Mucosa of descending colon (tissue), 3 donors: ENCODE measurements at regions not wholly inside any gene's neighbourhood (a gene's known extent, or its start where the extent isn't known, plus 50 kb on each side); places are given as distances from the start of the nearest gene placed in this dataset.

Source experiments
- ATAC-seq: fragments of 200-7000 bp; cut with Tn5 transposase; one replicate; pipeline ENCODE4 v1.9.1; 2020; ENCODE audit warnings: mild to moderate bottlenecking, moderate library complexity
- DNase-seq, 3 donors: peaks; one replicate each; pipeline ENCODE4 v3.0.0-alpha.2; 2020
- H3K36me3 ChIP-seq: fragments of 200-600 bp; one replicate; pipeline ENCODE4 v1.8.0; 2021; ENCODE audit warnings: low read depth, mild to moderate bottlenecking
- H3K4me1 ChIP-seq: fragments of 200-600 bp; one replicate; pipeline ENCODE4 v1.8.0; 2021; ENCODE audit warnings: low read depth, mild to moderate bottlenecking
- H3K4me3 ChIP-seq: fragments of 200-600 bp; one replicate; pipeline ENCODE4 v1.8.0; 2021; ENCODE audit warnings: mild to moderate bottlenecking
- H3K9me3 ChIP-seq: fragments of 200-600 bp; one replicate; pipeline ENCODE4 v1.8.0; 2021; ENCODE audit warnings: mild to moderate bottlenecking
- CTCF ChIP-seq: fragments of 200-600 bp; IDR thresholded peaks from one replicate; pipeline ENCODE4 v1.8.0; 2022; ENCODE audit warnings: antibody characterized with exemption, mild to moderate bottlenecking
- intact Hi-C, 2 donors: fragments of 100-400 bp; cut with DNase I in 1 of 2; cut with micrococcal nuclease in 1 of 2; formaldehyde crosslinking; loops; one replicate each; pipeline versions ENCODE4 v1.11.0 to v1.11.1; 2022; cut with DNase I, micrococcal nuclease
- donor health status: DM: no; HTN: no; CAD: no; lungs with moderate emphysema.
- donor health status: DM: no; HTN: no; CAD: no.
- donor health status: DM: no; HTN: yes; CAD: no.

- H3K9me3 ChIP-seq, result no peaks in the 10 kb centered on the region
- no peaks in the 10 kb centered on the region for H3K36me3 ChIP-seq
- no peak for DNase-seq
- no peak for TF ChIP-seq CTCF
- intact Hi-C loops, result no loop called here
- H3K4me1 ChIP-seq, result peaks cover 24% of the 10 kb centered on the region
- no peak for ATAC-seq
- no peak overlapping the region for H3K4me3 ChIP-seq
Observed at GRCh38 chr1:67574221-67574620, 110.8 kb upstream of the GADD45A start.

GRCh38 chr1:67575861-67576260 lies 109.1 kb upstream of the GADD45A start:
- TF ChIP-seq CTCF, result no peak
- H3K9me3 ChIP-seq, result no peaks in the 10 kb centered on the region
- H3K4me3 ChIP-seq, result no peak overlapping the region
- intact Hi-C loops, result no loop called here
- peaks cover 24% of the 10 kb centered on the region for H3K4me1 ChIP-seq
- ATAC-seq (no peak), DNase-seq (no peak)
- no peaks in the 10 kb centered on the region for H3K36me3 ChIP-seq

GRCh38 chr1:67576474-67576873 lies 108.5 kb upstream of the GADD45A start:
- Histone ChIP-seq H3K4me3 (no peak overlapping the region), H3K4me1 (peaks cover 22% of the 10 kb centered on the region), H3K36me3 (no peaks in the 10 kb centered on the region), H3K9me3 (no peaks in the 10 kb centered on the region)
- DNase-seq (no peak), ATAC-seq (no peak)
- TF ChIP-seq CTCF, result no peak
- intact Hi-C loops, result no loop called here

- Histone ChIP-seq H3K4me3 (no peak overlapping the region), H3K36me3 (no peaks in the 10 kb centered on the region), H3K4me1 (peaks cover 11% of the 10 kb centered on the region), H3K9me3 (no peaks in the 10 kb centered on the region)
- intact Hi-C loops, result no loop called here
- DNase-seq, result no peak
- TF ChIP-seq CTCF, result no peak
- ATAC-seq, result no peak
Observed at GRCh38 chr1:67577646-67578045, 107.4 kb upstream of the GADD45A start.

GRCh38 chr1:67578397-67579020 lies 106.5 kb upstream of the GADD45A start:
- H3K9me3 ChIP-seq, result no peaks in the 10 kb centered on the region
- ATAC-seq (no peak), DNase-seq (no peak)
- no peak for TF ChIP-seq CTCF
- H3K36me3 ChIP-seq, result no peaks in the 10 kb centered on the region
- intact Hi-C loops, result no loop called here
- H3K4me1 ChIP-seq, result peaks cover 2% of the 10 kb centered on the region
- H3K4me3 ChIP-seq, result no peak overlapping the region
